HEK293T (cell line): ENCODE measurements at regions not wholly inside any gene's neighbourhood (a gene's known extent, or its start where the extent isn't known, plus 50 kb on each side); places are given as distances from the start of the nearest gene placed in this dataset.

ENCODE experiments used
- ARNT ChIP-seq: fragments of 450-650 bp; IDR thresholded peaks from 2 replicates; pipeline ENCODE4 v1.6.1; 2017; ENCODE audit warnings: mild to moderate bottlenecking
- BHLHE40 ChIP-seq: fragments of 450-650 bp; IDR thresholded peaks from 2 replicates; pipeline ENCODE4 v1.6.1; 2016; ENCODE audit warnings: mild to moderate bottlenecking, moderate library complexity, borderline replicate concordance
- ELF4 ChIP-seq: fragments of 450-650 bp; IDR thresholded peaks from 2 replicates; pipeline ENCODE4 v1.6.1; 2017; ENCODE audit warnings: antibody characterized with exemption
- FOXK2 ChIP-seq: fragments of 450-650 bp; IDR thresholded peaks from 2 replicates; pipeline ENCODE4 v1.6.1; 2016; ENCODE audit warnings: mild to moderate bottlenecking
- HDGF ChIP-seq: fragments of 450-650 bp; IDR thresholded peaks from 2 replicates; pipeline ENCODE4 v1.6.1; 2017; ENCODE audit warnings: antibody characterized with exemption, borderline replicate concordance
- NFRKB ChIP-seq: fragments of 450-650 bp; IDR thresholded peaks from 2 replicates; pipeline ENCODE4 v1.6.1; 2016; ENCODE audit warnings: mild to moderate bottlenecking, moderate library complexity
- PKNOX1 ChIP-seq: fragments of 450-650 bp; IDR thresholded peaks from 2 replicates; pipeline ENCODE4 v1.6.1; 2016
- SP1 ChIP-seq: fragments of 450-650 bp; IDR thresholded peaks from 2 replicates; pipeline ENCODE4 v1.6.1; 2017
- TARDBP ChIP-seq: fragments of 450-650 bp; IDR thresholded peaks from 2 replicates; pipeline ENCODE4 v1.6.1; 2016

- TF ChIP-seq SP1 (no peak), BHLHE40 (no peak), HDGF (no peak), NFRKB (no peak), TARDBP (no peak), PKNOX1 (no peak), ELF4 (no peak), ARNT (no peak), FOXK2 (no peak)
Observed at GRCh38 chr2:216754812-216755211, 59.5 kb upstream of the IGFBP5 start.
